Panc1 (cell line): ENCODE measurements at regions not wholly inside any gene's neighbourhood (a gene's known extent, or its start where the extent isn't known, plus 50 kb on each side); places are given as distances from the start of the nearest gene placed in this dataset.

Source experiments
- ATAC-seq: fragments of 200-7000 bp; cut with Tn5 transposase; 2 replicates; pipeline ENCODE4 v1.9.1; 2020; ENCODE audit warnings: mild to moderate bottlenecking, moderate library complexity
- BruUV-seq: library from RNA; stranded (reverse); fragments of 400-500 nt; replicated peaks from 2 replicates; lab custom pipeline; 2021; lab: Mats Ljungman, UMichigan
- CTCF ChIA-PET: fragments of 300-600 bp; sonication (Branson Sonifier 250); formaldehyde crosslinking; loops from one replicate; lab custom pipeline; 2022; ENCODE audit warnings: antibody characterized with exemption; lab: Charles Lee
- POLR2A ChIA-PET: fragments of 300-600 bp; sonication (Branson Sonifier 250); formaldehyde crosslinking; loops from one replicate; lab custom pipeline; 2022; ENCODE audit warnings: antibody characterized with exemption; lab: Charles Lee
- DNase-seq: peaks from one replicate; pipeline ENCODE4 v3.0.0-alpha.2; 2010; ENCODE audit warnings: low read depth, low spot score
- H3K27ac ChIP-seq: 2 replicates; pipeline ENCODE4 v1.5.1; 2011; ENCODE audit warnings: mild to moderate bottlenecking, low read length, inconsistent platforms
- H3K27me3 ChIP-seq: fragments of 200-500 bp; sonication (Bioruptor generic); 2 replicates; pipeline ENCODE4 v1.6.0; 2014; ENCODE audit warnings: low read length, inconsistent platforms; ENCODE audit not compliant: control insufficient read depth, insufficient read depth
- H3K36me3 ChIP-seq: fragments of 200-500 bp; sonication (Bioruptor generic); 2 replicates; pipeline ENCODE4 v1.5.1; 2014; ENCODE audit warnings: inconsistent platforms, mild to moderate bottlenecking, low read length, moderate library complexity; ENCODE audit not compliant: control insufficient read depth, insufficient read depth
- H3K4me1 ChIP-seq: 2 replicates; pipeline ENCODE4 v1.5.1; 2011; ENCODE audit warnings: inconsistent platforms, mild to moderate bottlenecking, low read length, moderate library complexity; ENCODE audit not compliant: control insufficient read depth, insufficient read depth
- H3K4me3 ChIP-seq, 2 experiments: 2 replicates each; pipeline ENCODE4 v1.5.1; 2011 to 2012; ENCODE audit warnings: low read depth in 2 of 2, low read length in 2 of 2, mild to moderate bottlenecking in 2 of 2, inconsistent platforms in 1 of 2, moderate library complexity in 1 of 2
- H3K9me3 ChIP-seq: fragments of 200-500 bp; sonication (Bioruptor generic); 2 replicates; pipeline ENCODE4 v1.5.1; 2014; ENCODE audit warnings: low read depth, mild to moderate bottlenecking, inconsistent platforms, low read length, moderate library complexity; ENCODE audit not compliant: control insufficient read depth, insufficient read depth
- POLR2AphosphoS5 ChIP-seq: IDR thresholded peaks from 2 replicates; pipeline ENCODE4 v1.6.1; 2012; ENCODE audit warnings: mild to moderate bottlenecking, low read depth, low read length, moderate library complexity
- SIN3A ChIP-seq: IDR thresholded peaks from 2 replicates; pipeline ENCODE4 v1.6.1; 2012; ENCODE audit warnings: low read depth, mild to moderate bottlenecking, low read length, moderate library complexity, borderline replicate concordance; ENCODE audit not compliant: insufficient read depth
- TCF7L2 ChIP-seq: IDR thresholded peaks from 2 replicates; pipeline ENCODE4 v1.6.1; 2011; ENCODE audit warnings: mild to moderate bottlenecking, low read depth, low read length, inconsistent platforms
- in situ Hi-C: cut with HindIII; loops from 2 replicates; pipeline ENCODE4 v1.10.0; 2016; ENCODE audit warnings: low sequenced_read_pairs, low pct_unique_long_range_greater_than_20kb
- intact Hi-C: fragments of 100-400 bp; cut with micrococcal nuclease; formaldehyde crosslinking; loops from one replicate; pipeline ENCODE4 v1.10.0; 2022; ENCODE audit not compliant: unreplicated experiment
- TF ChIP-seq, protein P1 (sequence below): fragments of 450-650 bp; IDR thresholded peaks from 2 replicates; pipeline ENCODE4 v1.5.1; 2017; ENCODE audit warnings: mild to moderate bottlenecking
- TF ChIP-seq, protein P2 (sequence below), 2 experiments: IDR thresholded peaks; 2 replicates each; pipeline ENCODE4 v1.6.1; 2011 to 2012; ENCODE audit warnings: low read depth in 2 of 2, control low read depth in 1 of 2, low read length in 1 of 2, mild to moderate bottlenecking in 1 of 2, moderate library complexity in 1 of 2; ENCODE audit not compliant: insufficient read depth in 1 of 2

DNA sequence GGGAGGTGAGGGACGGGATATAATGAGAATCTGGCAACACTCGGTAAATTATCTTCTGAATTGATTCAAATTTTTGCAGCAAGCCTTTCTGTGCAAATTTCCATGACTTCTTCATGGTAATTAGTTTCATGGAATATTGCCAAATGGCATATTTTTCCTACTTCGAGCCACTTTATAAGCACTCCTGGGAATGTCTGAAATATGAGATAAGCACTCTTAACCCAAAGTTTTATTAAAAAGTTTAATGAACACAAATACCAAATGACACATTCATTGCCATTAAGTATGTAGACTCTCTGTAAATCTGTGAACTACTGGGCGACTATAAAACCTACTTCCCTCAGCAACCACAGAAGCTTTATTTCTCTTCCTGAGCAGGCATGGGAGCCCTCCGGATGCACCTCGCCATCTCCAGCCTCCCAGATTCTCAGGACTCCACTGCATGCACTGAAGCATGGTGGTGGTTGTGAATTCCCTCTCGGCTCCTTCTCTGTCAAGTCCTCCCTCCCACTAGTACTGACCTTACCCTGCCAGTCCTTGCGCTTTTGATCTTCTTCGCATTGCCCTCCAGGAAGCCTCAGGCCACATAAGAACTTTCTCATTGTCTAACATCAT lies 154.4 kb upstream of the RPL34 start:
- in situ Hi-C loops (no loop called here), intact Hi-C loops (no loop called here)
- ChIA-PET CTCF (no interaction called here), POLR2A (no interaction called here)
- no TSS peak for BruUV-seq
- ATAC-seq (no peak), DNase-seq (no peak)
- TF ChIP-seq, protein P1, sequence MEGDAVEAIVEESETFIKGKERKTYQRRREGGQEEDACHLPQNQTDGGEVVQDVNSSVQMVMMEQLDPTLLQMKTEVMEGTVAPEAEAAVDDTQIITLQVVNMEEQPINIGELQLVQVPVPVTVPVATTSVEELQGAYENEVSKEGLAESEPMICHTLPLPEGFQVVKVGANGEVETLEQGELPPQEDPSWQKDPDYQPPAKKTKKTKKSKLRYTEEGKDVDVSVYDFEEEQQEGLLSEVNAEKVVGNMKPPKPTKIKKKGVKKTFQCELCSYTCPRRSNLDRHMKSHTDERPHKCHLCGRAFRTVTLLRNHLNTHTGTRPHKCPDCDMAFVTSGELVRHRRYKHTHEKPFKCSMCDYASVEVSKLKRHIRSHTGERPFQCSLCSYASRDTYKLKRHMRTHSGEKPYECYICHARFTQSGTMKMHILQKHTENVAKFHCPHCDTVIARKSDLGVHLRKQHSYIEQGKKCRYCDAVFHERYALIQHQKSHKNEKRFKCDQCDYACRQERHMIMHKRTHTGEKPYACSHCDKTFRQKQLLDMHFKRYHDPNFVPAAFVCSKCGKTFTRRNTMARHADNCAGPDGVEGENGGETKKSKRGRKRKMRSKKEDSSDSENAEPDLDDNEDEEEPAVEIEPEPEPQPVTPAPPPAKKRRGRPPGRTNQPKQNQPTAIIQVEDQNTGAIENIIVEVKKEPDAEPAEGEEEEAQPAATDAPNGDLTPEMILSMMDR = no peak
- TF ChIP-seq, protein P2, sequence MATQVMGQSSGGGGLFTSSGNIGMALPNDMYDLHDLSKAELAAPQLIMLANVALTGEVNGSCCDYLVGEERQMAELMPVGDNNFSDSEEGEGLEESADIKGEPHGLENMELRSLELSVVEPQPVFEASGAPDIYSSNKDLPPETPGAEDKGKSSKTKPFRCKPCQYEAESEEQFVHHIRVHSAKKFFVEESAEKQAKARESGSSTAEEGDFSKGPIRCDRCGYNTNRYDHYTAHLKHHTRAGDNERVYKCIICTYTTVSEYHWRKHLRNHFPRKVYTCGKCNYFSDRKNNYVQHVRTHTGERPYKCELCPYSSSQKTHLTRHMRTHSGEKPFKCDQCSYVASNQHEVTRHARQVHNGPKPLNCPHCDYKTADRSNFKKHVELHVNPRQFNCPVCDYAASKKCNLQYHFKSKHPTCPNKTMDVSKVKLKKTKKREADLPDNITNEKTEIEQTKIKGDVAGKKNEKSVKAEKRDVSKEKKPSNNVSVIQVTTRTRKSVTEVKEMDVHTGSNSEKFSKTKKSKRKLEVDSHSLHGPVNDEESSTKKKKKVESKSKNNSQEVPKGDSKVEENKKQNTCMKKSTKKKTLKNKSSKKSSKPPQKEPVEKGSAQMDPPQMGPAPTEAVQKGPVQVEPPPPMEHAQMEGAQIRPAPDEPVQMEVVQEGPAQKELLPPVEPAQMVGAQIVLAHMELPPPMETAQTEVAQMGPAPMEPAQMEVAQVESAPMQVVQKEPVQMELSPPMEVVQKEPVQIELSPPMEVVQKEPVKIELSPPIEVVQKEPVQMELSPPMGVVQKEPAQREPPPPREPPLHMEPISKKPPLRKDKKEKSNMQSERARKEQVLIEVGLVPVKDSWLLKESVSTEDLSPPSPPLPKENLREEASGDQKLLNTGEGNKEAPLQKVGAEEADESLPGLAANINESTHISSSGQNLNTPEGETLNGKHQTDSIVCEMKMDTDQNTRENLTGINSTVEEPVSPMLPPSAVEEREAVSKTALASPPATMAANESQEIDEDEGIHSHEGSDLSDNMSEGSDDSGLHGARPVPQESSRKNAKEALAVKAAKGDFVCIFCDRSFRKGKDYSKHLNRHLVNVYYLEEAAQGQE (IDR thresholded peaks at IDR 0.05; ENCODE audit: insufficient read depth in 1 of 2, low read depth in 2 of 2, low read length in 1 of 2) = no peak
- TF ChIP-seq SIN3A = no peak
- TF ChIP-seq TCF7L2 = no peak
- no peak for TF ChIP-seq POLR2AphosphoS5
- Histone ChIP-seq H3K4me3 (no peak overlapping the region), H3K27me3 (no peaks in the 10 kb centered on the region), H3K4me1 (no peaks in the 10 kb centered on the region), H3K36me3 (no peaks in the 10 kb centered on the region), H3K9me3 (no peaks in the 10 kb centered on the region), H3K27ac (no peak overlapping the region)

DNA sequence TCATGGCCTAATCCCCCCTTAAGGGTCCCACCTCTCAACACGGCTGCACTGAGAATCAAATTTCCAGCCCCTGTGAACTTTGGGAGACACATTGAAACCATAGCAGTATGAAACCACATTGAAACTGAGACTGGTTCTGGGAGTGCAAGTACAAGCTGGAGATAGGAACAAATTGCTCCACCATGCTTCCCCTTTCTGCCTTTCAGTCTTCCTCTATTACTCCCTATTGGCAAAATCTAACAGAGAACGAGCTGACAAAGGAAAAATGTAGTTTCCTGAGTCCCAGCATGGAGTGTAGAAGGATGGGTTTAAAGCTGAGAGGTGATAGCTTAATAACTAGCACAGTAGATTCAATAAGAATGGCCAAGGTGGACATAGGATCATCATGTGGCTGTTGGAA lies 161.7 kb upstream of the RPL34 start:
- H3K36me3 ChIP-seq = no peaks in the 10 kb centered on the region
- ChIA-PET POLR2A (no interaction called here), CTCF (no interaction called here)
- intact Hi-C loops = no loop called here
- no peak for DNase-seq
- in situ Hi-C loops = no loop called here
- no TSS peak for BruUV-seq
- H3K9me3 ChIP-seq = no peaks in the 10 kb centered on the region
- TF ChIP-seq TCF7L2 (no peak), POLR2AphosphoS5 (no peak), SIN3A (no peak)
- TF ChIP-seq, protein P2 (IDR thresholded peaks at IDR 0.05; ENCODE audit: insufficient read depth in 1 of 2, low read depth in 2 of 2, low read length in 1 of 2) = no peak
- TF ChIP-seq, protein P1 = no peak
- no peaks in the 10 kb centered on the region for H3K4me1 ChIP-seq
- H3K27ac ChIP-seq = no peak overlapping the region
- H3K4me3 ChIP-seq = no peak overlapping the region
- H3K27me3 ChIP-seq = no peaks in the 10 kb centered on the region
- no peak for ATAC-seq
